OCI-M2 (cell line): ENCODE measurements at regions not wholly inside any gene's neighbourhood (a gene's known extent, or its start where the extent isn't known, plus 50 kb on each side); places are given as distances from the start of the nearest gene placed in this dataset.

ENCODE experiments used
- DNase-seq: peaks from one replicate; lab custom pipeline; 2025; ENCODE audit not compliant: unreplicated experiment; lab: John Stamatoyannopoulos, UW

DNA sequence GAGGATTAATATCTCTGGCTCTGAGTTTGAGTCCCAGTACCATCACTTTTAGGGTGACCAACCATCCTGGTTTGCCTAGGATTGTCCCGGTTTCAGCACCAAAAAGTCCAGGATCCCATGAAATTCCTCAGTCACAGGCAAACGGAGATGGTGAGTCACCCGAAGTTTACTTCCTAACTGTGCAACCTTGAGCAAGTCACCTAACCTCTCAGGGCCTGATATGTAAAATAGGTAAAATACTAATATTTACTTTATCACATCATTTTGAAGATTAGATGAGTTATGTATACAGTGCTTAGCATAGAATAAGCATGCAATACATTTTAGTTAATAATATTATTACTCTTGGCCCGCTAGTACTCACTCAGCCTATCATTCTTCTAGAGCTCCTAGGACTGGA lies 91.1 kb upstream of the KCNMB2 start:
- DNase-seq: no peak

DNA sequence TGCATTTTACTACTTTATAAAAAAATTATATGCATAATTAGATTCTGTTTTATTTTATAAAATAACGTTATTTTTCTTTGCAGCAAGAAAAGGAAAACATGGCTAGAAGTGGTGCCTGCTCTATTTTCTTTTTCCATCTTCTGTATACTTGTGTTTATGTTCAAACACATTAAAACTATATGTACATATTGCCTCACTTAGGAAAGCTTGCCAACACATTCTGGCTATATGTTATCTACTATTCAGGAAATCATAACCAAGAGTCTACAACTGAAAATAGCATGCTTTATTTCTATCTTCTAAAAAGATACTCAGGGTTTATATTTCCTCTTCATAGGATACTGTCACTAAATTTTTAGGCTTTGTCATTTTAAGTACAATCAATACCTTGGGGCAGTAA lies 90.2 kb upstream of the KCNMB2 start:
- DNase-seq: no peak

DNA sequence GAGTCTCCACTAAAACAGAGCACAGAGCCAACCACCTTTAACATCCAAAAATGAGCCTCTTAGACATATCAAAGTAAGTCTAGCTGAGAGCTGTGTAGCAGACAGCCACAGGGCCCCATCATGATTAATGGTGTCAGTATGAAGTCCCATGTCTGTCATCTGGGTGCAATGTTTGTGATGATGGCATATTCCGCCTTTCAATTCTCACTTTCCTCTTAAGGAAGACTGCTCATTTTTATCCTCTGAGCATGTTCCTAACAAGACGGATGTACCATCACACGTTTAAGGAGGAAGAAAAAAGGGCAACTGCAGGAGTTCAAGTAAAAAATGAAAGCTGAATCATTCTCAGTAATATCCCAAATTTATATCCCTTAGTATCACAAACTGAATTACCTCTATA lies 85.8 kb upstream of the KCNMB2 start:
- no peak for DNase-seq

- DNase-seq: no peak
Observed at GRCh38 chr3:178451799-178452198, 84.4 kb upstream of the KCNMB2 start.

DNA sequence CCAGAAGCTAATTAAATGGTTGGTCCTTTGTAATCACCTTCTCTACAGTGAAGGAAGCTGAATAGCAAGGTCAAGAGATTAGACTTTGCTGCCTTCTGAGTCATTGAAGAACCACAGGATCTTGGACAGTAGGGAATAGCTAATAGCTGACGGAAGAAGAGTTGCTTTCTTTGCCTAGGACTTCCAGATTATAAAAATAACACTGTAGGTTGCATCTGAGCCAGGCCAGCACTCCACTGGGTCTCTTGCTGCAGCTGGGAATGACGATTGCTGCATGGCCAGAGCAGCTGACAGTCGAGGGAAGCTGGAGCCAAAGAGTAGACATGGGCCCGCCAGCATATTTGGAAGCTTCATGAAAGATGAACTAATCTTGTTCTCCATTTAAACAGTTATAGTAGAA lies 81.5 kb upstream of the KCNMB2 start:
- DNase-seq: no peak

DNA sequence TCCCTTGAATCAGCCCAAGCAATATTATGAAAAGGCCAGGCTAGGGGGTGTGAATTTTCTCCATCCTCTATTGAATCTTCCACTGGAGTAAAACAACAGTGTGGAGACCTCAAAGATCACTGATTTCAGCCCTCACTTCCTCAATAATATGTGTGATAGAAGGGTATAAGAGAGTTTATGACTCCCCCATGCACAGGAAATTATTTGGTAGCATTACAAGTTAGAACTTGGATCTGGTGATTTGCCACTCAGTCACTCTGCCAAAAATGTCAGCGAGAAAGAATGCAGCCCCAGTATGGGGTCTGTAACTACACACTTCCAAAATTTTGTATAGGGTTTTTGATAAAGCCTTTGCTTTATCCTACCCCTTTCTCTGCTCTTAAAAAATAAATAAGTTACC lies 81.0 kb upstream of the KCNMB2 start:
- DNase-seq: no peak

- no peak for DNase-seq
Observed at GRCh38 chr3:178455946-178456345, 80.3 kb upstream of the KCNMB2 start.

DNA sequence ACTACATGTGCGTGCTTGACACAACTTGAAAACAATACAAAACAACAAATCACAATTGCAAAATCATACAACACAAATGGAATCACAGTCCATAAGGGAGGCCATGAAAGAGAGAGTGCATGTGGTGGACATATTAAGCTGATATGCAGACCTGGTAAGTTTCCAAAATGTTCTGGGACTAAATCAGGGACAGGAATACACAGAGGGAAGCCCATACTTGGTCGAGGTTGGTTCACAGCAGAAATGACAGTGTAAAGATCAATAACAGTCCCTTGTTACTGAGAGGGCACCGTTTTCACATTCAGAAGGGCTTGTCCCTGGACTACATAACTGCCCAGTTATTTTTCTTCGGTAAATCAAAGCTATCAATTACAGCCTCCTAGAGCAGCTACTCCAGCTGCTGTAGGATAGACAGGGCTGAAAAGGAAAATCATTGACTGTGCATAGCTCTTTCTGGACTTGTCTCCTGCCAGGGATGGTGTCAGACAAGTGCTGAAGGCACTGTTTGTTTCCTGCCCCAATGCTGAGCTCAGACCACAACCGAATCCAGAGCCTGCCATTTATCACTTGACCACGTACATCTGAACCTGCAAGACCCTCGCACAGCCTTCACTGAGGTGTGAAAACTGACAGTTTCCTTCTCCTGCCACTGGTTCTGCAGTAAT lies 79.5 kb upstream of the KCNMB2 start:
- no peak for DNase-seq

- no peak for DNase-seq
Observed at GRCh38 chr3:178457511-178457910, 78.7 kb upstream of the KCNMB2 start.

- DNase-seq: no peak
Observed at GRCh38 chr3:178458313-178459037, 77.8 kb upstream of the KCNMB2 start.

- no peak for DNase-seq
Observed at GRCh38 chr3:178459038-178459410, 77.2 kb upstream of the KCNMB2 start.

DNA sequence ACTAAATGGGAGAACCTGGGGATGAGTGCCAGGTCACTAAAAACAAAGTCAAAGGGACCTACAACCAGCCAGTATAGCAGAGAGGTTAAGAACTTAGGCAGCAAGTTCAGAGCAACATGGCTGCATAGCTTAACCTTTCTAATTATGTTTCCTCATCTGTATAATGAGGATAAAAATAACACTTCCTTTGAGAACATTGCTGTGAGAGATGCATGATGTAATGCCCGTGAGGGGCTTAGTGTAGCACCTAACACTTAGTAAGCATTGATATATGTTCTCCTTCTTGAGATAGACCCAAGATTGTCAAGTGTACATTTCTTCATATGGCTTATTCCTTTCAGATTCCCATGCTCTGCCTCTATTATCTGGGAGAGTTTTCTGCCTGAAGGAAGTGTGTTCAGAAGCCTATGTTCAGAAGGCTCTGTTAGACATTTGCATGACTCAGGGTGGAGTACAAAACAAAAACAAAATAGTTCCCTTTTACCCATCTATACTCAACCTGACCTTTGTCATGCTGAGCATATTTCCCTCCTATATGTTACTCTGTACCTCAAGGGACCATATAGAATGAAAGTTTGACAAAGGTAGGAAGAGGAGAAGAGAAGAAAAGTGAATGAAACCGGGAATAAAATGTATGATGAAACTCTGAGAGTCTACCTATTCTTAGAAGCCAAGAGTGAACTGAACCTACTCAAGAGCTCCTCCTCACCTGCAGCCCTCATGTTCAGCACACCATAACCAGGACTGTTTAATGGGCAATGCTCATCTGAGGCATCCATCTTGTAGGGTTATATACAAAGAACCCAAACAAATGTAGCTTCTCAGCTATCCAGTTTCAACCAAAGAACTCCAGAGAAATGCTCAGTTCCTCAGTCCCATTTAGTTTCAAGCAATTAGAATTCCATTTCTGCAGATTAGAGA lies 70.7 kb upstream of the KCNMB2 start:
- DNase-seq: no peak

GRCh38 chr3:178472941-178473340 lies 63.3 kb upstream of the KCNMB2 start:
- DNase-seq: no peak

DNA sequence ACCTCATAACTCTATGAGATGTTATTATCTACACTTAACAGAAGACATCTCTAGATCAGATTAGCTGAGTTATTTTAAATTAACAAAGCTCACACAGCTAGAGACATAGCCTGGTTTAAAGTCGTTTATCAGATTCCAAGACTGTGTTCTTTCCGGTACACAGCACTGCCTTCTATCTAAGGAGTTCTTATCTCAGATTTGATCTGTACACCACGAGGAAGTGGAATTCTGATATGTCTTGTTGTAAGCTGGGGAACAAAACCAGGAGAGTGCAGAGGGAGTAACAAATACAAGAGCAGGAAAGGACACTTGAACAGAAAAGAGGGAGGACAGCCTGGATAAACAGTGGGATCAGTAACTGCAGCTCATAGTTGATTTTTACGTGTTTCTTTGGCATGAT lies 61.7 kb upstream of the KCNMB2 start:
- no peak for DNase-seq

DNA sequence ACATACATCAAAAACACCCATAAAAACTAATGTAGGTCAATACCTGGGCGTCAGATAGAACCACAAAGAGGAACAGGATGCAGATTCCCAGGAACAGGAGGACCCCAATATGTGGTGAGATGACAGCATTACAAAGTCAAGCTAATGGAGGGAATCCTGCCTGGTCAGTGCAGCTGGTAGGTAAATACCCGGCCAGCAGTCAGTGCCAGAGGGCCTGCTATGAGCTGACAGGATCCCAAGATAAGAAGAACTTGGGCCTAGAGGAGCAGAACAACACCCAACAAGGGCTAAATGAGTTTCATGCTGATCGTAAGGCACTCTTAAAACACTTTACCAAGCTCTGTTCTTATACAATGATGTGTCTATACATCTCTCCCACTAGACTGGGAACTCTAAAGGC lies 61.2 kb upstream of the KCNMB2 start:
- no peak for DNase-seq

GRCh38 chr3:178476886-178477285 lies 59.4 kb upstream of the KCNMB2 start:
- no peak for DNase-seq

DNA sequence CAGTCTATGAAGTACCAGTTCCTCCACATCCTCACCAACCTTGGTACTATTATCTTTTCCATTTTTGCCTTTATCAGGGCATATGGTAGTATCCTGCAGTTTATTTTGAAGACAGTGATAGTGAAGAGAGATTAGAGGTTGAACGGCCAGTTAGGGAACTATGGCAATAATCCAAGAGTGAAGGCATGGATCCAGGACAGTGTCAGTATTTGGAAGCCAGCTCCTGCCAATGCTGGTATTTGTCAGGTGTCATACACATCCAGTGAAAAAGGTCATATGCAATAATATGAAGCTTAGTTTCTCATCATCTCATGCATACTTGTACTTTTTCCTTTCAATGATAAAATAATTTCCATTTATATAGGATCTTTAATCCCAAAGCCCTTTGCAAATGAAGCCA lies 56.8 kb upstream of the KCNMB2 start:
- no peak for DNase-seq

DNA sequence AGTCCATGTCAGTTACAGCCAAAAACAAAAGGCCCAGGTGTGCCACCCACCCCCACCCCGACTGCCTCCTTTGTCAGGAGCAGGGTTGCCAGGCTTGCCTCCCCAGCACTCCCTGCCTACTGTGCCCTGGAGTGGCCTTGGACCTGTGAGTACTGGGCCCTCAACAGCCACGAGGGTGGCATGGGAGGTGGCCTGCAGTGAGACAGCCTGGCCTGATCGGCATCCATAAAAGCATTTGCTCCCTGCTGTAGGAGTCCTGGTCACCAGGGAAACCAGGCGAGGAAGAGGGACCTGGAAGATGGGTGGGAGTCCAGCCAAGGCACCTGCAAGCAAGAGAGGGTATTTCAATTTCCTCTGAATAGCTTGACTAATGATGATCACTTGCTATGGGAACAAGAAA lies 56.4 kb upstream of the KCNMB2 start:
- no peak for DNase-seq

DNA sequence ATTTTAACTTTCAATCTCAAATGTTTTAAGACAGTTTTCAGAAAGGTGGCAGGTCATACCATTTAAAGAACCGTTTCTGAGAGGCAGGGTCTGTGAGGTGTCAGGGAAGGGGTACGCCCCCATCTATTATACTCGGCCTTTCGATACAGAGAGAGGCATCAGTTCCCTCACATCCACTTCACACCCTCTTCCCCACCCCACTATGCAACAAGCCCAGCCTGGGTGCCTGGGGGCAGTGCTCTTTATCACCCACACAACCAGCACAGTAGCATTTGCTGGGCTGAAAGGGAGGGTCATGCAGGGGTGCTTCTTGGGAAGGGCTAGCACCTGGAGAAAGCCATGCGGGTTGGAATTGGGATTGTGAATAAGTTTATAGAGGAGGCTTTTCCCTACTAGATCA lies 56.0 kb upstream of the KCNMB2 start:
- DNase-seq: no peak

GRCh38 chr3:178480795-178481194 lies 55.4 kb upstream of the KCNMB2 start:
- DNase-seq: no peak

GRCh38 chr3:178482981-178483380 lies 53.3 kb upstream of the KCNMB2 start:
- no peak for DNase-seq

- no peak for DNase-seq
Observed at GRCh38 chr3:178483704-178484103, 52.5 kb upstream of the KCNMB2 start.
